Erythroblast (primary cell): ENCODE measurements at regions not wholly inside any gene's neighbourhood (a gene's known extent, or its start where the extent isn't known, plus 50 kb on each side); places are given as distances from the start of the nearest gene placed in this dataset.

ENCODE experiments used
- GATA1 ChIP-seq: IDR thresholded peaks from 2 replicates; pipeline ENCODE4 v1.6.1; 2011; ENCODE audit warnings: low read depth, mild to moderate bottlenecking, control low read depth, low read length, moderate library complexity
- POLR2A ChIP-seq: IDR thresholded peaks from 2 replicates; pipeline ENCODE4 v1.6.1; 2011; ENCODE audit warnings: mild to moderate bottlenecking, low read length

- TF ChIP-seq POLR2A (no peak), GATA1 (no peak)
These were observed 82.2 kb downstream of the NIBAN1 start for GRCh38 chr1:184892116-184892515.
